GM21381 (cell line): ENCODE measurements at regions not wholly inside any gene's neighbourhood (a gene's known extent, or its start where the extent isn't known, plus 50 kb on each side); places are given as distances from the start of the nearest gene placed in this dataset.
"Not testable (repeated sequence)": the region's sequence is repeated elsewhere in the genome, so short reads cannot be mapped to it uniquely, and the experiment has no call there.

Experiments used
- ATAC-seq: cut with Tn5 transposase; IDR thresholded peaks from one replicate; pipeline ENCODE4 v1.9.1; 2021; ENCODE audit warnings: mild to moderate bottlenecking, moderate library complexity; ENCODE audit not compliant: unreplicated experiment

- not testable (repeated sequence) for ATAC-seq
Observed at GRCh38 chr1:120240181-120240580, 63.9 kb upstream of the SEC22B start.

GRCh38 chr1:120239351-120239750 is 63.0 kb upstream of the SEC22B start:
- ATAC-seq, result not testable (repeated sequence)

- not testable (repeated sequence) for ATAC-seq
Observed at GRCh38 chr1:120238867-120239266, 62.5 kb upstream of the SEC22B start.

- not testable (repeated sequence) for ATAC-seq
Observed at GRCh38 chr1:120233661-120234018, 57.3 kb upstream of the SEC22B start.

GRCh38 chr1:120232834-120233660 is 56.7 kb upstream of the SEC22B start:
- ATAC-seq, result not testable (repeated sequence)

- not testable (repeated sequence) for ATAC-seq
Observed at GRCh38 chr1:120229835-120230234, 53.5 kb upstream of the SEC22B start.
